GM19238 (cell line): ENCODE measurements at regions not wholly inside any gene's neighbourhood (a gene's known extent, or its start where the extent isn't known, plus 50 kb on each side); places are given as distances from the start of the nearest gene placed in this dataset.
"Not testable (repeated sequence)": the region's sequence is repeated elsewhere in the genome, so short reads cannot be mapped to it uniquely, and the experiment has no call there.

ENCODE experiments used
- DNase-seq: peaks from one replicate; pipeline ENCODE4 v3.0.0; 2011; ENCODE audit warnings: low spot score; ENCODE audit not compliant: insufficient read length

DNA sequence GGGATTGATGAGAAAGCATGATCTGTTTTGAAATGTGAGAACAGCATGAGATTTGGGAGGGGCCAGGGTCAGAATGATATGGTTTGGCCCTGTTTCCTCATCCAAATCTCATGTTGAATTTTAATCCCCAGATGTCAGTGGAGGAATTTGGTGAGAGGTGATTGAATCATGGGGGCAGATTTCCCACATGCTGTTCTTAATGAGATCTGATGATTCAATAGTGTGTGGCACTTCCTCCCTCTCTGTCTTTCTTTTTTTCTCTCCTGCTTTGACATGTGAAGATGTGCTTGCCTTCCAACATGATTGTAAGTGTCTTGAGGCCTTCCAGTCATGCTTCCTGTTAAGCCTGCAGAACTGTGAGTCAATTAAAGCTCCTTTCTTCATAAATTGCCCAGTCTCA lies 1060.3 kb upstream of the CITED2 start:
- DNase-seq: no peak

DNA sequence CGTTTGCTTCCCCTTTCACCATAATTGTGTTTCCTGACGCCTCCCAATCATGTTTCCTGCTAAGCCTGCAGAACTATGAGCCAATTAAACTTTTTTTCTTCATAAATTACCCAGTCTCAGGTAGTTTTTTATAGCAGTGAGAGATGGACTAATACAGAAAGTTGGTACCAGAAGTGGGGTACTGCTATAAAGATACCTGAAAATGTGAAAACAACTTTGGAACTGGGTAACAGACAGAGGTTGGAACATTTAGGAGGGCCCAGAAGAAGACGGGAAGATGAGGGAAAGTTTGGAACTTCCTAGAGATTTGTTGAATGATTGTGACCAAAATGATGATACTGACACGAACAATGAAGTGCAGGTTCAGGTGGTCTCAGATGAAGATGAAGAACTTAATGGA lies 1058.6 kb upstream of the CITED2 start:
- DNase-seq: no peak

DNA sequence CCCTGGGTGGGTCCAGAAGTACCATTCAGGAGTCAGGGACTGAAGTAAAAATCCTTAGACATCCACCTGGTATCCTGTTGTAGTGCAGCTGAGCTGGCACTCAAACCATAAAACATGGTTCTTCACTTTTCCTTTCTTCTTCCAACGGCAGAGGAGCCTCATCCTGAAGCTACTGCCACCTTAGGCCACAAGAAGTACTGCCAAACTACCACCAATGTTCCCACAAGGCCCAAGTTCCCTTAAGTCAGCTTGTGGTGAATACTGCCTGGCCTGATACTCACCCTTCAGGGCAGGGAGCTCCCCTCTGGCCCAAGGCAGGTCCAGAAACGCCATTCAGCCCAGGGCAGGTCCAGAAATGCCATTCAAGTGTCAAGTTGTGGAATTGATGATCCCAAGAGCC lies 1053.4 kb upstream of the CITED2 start:
- DNase-seq: no peak

DNA sequence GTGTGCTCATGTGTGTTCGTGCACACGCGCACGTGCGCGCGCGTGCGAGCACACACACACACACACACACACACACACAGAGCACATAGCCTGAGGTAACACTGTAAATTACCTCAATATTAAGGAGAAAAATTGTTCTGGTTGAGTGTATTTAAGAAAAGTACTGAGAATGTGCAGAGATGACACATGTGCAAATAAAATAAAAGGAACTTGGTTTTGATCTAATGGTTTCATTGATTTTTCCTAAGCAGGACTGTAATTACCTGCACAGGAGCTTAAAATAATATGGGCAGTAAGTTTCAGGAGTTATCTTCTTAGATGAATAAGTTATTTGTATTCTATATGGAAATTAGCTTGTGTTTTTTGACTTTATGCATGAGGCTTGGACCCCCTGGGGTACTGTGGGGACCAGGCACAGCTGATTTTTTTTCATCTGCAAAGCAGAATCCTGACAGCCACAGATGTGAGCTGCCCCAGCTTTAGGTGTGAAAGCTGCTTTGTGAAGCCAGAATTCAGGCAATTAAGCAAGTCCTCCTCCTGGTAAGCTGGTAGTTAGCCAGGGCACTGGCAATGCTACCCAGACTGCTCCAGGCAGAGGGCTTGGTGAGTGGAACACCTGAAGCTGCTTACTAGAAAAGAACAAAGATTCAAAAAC lies 1040.6 kb upstream of the CITED2 start:
- DNase-seq: no peak

DNA sequence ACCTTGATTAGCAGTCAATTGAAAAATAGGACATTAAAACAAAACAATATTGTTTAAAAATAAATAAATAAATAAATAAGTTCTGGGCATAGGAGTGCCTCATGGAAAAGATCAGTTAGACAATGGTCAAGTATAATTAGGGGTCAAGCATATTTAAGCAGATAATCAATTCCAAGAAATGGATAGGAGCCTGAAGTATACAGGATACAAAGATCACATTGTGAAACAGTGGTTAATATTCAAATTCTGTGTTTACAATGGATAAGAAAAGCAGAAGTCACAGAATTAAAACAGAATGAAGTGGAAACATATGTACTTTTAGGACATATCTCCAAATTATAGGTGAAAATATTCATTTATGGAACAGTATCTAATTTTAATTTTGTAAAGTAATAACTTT lies 1028.6 kb upstream of the CITED2 start:
- DNase-seq: no peak

DNA sequence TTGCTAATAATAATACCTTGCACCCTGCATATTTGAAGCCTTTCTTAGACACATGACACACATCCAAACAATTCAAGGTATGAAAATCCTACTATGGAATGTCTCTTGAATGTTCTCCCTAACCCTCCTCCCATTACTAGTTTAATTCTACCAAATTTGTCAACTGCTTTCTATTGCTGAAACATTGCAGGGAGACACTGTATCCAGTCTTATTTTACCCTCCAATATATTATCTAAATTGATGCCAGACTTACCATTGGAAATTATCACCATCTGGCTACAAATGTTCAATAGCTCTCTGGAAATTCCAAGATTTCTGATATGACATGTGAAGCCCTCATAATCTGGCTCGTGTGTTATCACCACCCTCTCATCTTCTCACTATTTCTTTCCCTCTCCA lies 1027.3 kb upstream of the CITED2 start:
- no peak for DNase-seq

DNA sequence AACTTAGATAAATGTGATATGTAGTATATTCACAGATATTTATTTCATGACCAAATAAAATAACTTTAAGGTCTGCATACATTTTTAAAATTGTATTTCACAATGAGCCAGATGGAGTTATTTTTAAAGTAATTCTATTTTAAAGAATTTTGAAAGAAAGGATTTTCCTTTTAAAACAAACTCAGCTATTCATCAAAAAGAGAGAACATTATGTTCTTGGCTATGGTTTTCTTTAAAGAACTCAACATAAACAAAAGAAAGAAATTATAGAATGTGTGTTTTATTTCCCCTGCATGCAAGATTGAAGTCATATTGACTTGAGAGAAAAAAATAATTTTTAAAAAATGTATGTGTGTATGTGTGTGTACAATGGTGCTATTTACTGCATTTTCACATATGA lies 1023.6 kb upstream of the CITED2 start:
- DNase-seq: no peak

DNA sequence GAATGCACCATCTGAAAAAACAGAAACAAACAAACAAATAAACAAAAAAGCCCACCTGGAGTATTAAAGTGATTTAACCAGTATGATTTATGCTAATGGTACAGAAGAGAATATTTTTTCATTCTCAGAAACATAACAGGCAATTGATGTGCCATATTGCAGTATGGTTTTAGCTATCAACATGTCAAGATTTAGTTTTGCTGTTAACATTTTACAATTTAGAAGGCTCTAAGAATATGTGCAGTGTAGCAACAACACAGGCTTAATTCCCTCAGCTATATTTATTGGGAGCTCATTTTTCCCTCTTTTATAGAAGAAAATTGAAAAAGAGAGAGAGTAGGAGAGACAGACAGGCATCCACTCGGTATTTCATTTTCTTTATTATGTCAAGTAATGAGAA lies 1022.7 kb upstream of the CITED2 start:
- DNase-seq: no peak

DNA sequence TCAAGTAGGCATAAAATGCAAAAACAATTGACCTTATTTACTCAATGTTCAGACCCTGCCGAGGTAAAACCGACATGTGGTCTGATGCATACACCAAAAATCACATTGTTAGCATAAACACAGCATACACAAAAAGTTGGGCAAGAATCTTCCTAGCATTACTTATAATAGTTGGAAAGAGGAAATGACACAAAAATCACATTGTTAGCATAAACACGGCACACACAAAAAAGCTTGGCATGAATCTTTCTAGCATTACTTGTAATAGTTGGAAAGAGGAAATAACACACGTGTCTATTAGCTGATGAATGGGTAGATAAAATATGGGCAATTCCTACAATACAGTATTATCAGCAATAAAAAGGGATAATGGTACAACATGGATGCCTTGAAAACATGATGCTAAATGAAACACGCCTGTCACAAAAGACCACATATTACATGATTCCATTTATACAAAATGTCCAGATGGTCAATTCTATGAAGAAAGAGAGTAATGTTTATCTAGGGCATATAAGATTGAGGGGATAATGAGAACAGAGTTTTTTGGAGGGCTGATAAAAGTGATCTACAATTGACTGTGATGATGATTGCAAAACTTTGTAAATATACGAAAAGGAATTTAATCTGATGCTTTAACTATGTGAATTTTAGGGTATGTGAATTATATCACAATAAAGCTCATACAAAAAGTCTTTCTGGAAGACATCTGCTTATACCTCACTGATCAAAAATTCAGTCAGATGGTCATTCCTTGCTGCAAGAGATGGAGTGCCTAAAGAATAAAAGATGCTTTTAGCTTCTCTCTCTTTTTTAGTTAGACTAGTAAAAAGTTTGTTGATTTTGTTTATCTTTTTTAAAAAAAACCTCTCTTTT lies 1019.5 kb upstream of the CITED2 start:
- no peak for DNase-seq

DNA sequence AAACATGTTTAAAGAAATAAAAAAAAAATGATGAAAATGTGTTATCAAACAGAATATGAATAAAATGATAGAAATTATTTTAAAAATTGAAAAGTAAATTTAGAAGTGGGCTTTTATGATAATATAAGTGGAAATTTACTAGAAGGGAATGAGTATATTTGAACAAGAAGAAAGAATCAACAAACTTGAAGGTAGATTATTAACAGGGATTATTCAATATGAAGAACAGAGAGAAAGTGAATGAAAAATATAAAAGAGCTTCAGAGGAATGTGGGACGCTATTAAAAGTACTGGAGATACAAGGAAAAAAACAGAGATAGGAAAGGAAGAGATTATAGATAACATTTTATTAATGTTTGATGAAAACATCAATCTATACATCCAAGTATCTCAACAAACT lies 1014.4 kb upstream of the CITED2 start:
- no peak for DNase-seq

DNA sequence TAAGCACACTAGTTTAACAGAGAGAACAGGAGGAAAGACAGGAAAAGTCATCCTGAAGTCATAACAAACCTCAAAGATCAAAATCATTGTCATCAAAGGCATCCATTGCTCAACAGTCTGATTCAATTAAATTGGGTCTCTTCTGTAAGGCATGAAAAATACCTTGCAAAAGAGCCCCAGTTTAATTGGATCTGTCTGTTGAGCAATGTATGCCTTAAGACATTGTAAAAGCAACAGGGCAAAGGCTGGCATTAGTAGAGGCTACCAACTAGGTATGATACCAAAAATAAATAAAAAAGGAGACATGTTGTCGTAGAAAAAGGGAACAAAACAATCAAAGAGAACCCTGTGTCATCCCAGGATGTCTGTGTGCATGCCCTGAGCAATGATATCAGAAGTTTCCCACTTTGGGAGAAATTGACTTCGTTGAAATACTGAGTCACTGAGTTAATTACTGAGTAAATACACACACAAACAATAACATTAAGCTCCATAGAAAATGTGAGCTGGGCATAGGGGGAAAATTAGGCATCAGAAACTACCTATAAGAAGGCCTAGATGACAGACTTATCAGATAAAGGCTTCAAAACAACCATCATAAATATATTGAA lies 1013.8 kb upstream of the CITED2 start:
- DNase-seq: no peak

DNA sequence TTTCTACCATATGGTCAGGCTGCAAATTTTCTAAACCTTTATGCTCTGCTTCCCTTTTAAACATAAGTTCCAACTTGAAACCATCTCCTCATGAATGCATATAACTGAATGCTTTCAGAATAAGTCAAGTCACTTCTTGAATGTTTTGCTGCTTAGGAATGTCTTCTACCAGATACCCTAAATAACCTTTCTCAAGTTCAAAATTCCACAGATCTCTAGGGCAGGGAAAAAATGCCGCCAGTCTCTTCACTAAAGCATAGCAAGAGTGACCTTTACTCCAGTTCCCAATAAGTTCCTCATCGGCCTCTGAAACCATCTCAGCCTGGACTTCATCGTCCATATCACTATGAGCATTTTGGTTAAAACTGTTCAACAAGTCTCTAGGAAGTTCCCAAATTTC lies 1011.2 kb upstream of the CITED2 start:
- no peak for DNase-seq

DNA sequence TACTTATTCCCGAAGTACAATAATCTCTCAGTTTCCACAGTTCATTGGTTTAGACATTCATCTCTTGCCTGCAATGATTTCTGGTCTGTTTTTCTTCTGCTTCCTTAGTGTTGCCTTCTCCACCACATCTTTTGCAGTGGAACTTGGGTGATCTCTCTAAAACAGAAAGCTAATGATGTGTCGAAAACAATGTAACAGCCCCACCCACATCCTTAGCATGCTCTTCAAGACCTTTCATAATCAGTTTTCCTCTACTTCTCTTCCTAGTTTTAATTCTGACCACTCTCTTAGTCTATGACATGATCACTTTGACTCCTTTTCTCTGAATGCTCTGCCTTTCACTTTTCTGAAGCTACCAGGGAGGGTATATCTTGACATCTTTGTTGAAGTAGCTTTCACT lies 1007.9 kb upstream of the CITED2 start:
- DNase-seq: no peak

DNA sequence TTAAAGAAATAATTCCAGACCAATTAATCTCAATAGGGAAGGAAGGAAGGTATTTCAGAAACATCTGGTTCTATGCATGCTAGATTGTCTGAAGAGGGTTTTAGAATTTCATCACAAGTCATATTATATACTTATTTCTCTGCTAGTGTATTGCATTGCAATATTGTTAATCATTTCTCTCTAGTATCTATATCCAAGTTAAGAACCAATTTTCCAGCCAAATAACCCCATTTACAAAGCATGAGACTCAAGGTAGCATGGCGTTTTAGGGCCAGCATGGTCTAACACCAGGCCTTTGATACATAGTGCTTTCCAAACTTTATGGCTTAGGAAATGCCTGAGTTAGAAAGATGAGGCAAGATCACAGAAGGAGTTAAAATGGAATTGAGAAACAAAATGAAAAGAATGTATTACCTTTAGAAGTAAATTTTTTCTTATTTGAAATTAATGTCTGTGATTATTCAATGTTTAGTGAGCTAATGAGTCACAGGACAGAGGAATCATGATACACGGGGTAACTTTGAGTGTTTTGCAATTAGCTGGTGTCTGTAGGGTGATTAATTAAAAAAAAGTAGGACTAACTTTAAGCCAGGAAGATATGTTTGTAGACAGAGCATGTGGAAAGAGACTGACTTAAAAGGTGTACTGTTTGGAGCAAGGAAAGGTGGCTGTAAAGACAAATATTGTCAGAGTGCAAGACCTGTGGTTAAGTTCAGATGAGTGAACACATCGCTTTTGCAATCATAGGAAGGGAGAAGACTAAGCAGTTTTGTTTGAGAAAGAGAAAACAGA lies 1006.2 kb upstream of the CITED2 start:
- DNase-seq: no peak

DNA sequence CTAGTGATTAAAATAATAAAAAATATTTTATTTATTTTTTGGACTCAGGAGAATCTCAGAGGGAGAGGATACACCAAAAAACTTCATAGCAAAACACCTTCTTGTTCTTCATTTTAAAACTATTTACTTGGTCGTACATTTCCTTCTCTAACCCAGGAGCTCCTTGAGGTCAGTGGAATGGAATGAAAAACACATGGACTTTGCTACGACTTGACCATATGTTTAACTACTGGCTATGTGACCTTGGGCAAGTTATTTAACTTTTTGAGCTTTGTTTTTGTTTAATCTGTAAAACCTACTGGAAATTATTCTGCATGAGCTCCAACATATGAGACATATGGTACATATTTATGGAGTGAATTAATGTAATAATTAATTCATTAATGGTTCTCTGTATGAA lies 1005.5 kb upstream of the CITED2 start:
- no peak for DNase-seq

DNA sequence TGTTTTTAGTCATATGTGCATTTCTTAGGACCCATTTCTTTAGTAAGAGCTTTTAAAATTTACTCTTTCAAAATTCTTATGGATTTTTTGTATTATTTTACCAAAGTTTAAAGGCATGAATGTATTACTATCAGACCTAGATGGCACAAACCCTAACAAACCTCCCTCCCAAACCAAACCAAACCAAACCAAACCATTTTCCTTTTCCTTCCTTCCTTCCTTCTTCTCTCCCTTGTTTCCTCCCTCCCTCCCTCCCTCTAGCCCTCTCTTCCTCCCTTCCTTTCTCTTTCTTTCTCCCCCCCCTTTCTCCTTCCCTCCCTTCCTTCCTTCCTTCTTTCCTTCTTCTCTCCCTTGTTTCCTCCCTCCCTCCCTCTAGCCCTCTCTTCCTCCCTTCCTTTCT lies 1001.8 kb upstream of the CITED2 start:
- DNase-seq: no peak

DNA sequence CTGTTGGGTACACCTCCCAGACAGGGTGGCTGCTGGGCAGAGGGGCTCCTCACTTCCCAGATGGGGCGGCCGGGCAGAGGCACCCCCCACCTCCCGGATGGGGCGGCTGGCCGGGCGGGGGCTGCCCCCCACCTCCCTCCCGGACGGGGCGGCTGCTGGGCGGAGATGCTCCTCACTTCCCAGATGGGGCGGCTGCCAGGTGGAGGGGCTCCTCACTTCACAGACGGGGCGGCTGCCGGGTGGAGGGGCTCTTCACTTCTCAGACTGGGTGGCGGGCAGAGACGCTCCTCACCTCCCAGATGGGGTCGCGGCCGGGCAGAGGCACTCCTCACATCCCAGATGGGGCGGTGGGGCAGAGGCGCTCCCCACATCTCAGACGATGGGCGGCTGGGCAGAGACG lies 999.3 kb upstream of the CITED2 start:
- DNase-seq: not testable (repeated sequence)

DNA sequence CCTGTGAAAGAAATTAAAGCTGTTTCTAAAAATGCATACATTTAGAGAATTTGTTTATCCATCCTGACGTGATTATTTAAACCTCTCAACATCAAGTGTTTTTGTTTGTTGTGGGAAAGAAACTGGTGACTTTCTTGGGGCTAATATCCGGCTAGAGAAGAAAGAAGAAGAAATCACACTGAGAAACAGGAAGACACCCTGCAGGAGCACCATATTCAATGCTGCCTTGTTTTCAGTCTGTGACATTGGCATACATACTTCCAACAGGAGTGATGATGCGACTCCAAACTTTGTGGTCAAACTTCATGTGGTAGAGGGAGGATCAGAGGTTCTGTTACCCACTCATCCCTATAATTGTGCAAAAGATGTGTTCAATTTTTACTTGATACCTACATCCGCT lies 997.6 kb upstream of the CITED2 start:
- no peak for DNase-seq

DNA sequence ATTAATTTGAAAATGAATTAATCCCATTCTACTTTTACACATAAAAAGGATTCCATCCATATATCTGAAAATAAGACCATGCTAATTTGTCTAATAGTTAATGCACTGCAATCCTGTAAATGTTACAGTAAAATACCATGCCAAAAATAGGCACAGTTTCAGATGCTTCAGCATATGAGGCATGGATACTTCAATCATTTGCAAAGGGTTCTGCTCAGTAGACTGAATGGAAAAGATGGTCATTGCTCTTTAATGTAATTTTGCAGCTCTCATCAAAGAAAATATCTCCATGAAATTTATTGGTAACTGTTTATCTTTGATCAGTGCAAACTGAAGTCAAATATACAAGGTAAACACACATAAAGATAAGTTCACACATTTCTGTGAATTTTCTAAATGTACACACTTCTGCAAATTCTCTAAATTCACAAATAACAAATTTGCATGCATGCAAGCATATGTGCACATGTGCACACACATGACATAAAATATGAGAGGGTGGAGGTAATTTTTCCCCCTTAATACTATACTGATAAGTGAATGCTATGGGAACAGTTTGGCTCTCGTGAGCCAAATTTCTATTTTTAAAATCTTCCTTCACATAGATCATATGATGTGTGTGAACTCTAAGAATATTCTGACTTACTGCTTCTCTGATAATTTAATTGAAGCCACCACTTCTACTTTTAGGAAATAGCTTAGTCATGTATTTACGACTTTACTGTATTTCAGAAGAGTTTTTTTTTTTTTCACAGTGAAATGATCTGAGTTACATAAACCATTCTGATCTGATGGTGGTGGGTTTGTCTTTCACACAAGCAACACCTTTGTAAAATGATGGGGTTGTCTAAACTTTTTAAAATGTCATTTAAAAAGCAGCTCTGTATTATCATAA lies 996.8 kb upstream of the CITED2 start:
- no peak for DNase-seq

DNA sequence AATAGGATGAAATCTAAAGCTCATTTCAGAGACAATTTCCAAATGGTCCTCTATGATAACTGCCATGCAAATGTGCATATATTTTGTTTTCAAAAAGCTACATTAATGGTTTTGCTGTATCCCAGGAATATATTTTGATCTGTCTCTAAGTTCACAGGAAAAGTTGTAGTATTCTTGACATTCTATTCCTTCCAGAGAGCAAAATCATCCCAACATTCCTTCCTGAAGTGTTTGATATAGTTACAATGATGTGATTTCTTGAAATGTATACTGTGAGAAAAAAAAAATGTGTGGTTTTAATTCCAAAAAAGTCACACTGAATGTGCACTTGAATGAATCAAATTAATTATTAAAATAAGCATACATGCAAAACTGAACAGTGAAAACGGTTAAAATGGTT lies 996.0 kb upstream of the CITED2 start:
- DNase-seq: no peak

DNA sequence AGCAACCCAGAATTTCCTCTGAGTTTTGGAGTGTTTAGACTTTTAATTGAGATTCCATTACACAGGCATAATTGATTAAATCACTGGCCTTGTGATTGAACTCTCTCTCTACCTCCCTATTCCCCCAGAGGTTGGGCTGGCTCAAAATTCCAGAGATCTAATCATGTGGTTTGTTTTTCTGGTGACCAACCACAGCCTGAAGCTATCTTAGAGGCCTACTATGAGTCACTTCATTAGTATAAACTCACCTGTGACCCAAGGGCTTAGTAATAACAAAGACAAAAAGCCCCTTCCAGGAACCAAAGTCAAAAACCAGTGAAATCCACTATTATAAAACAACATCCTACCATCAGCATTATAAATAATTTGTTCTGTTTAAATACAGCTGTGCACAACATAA lies 992.5 kb upstream of the CITED2 start:
- DNase-seq: no peak
